LNCaP clone FGC (cell line): ENCODE measurements at regions not wholly inside any gene's neighbourhood (a gene's known extent, or its start where the extent isn't known, plus 50 kb on each side); places are given as distances from the start of the nearest gene placed in this dataset.
A peak's percentile ranks its signal among the peaks of the same experiment; 100 is the strongest.
"Not testable (repeated sequence)": the region's sequence is repeated elsewhere in the genome, so short reads cannot be mapped to it uniquely, and the experiment has no call there.

Experiments
- DNase-seq: peaks from one replicate; pipeline ENCODE4 v3.0.0-alpha.2; 2011; ENCODE audit warnings: low read depth
- H3K4me3 ChIP-seq: 2 replicates; pipeline ENCODE4 v1.5.1; 2011; ENCODE audit warnings: mild to moderate bottlenecking, low read depth, low read length, control low read depth
- CTCF ChIP-seq: IDR thresholded peaks from 2 replicates; pipeline ENCODE4 v1.5.1; 2012; ENCODE audit warnings: mild to moderate bottlenecking; ENCODE audit not compliant: control insufficient read depth, insufficient read depth; ENCODE audit errors: extremely low read depth

- not testable (repeated sequence) for DNase-seq, H3K4me3 ChIP-seq
Observed at GRCh38 chr13:52324831-52325230, 81.1 kb downstream of the THSD1 start.

- no peak for TF ChIP-seq CTCF
- no peak for DNase-seq
- no peak overlapping the region for H3K4me3 ChIP-seq
Observed at GRCh38 chr13:52319876-52320275, 86.1 kb downstream of the THSD1 start.

GRCh38 chr13:52309833-52310232, 96.1 kb downstream of the THSD1 start:
- not testable (repeated sequence) for H3K4me3 ChIP-seq, DNase-seq

- not testable (repeated sequence) for H3K4me3 ChIP-seq
Observed at GRCh38 chr13:52306336-52306735, 99.6 kb downstream of the THSD1 start.

GRCh38 chr13:52303098-52303497, 102.9 kb downstream of the THSD1 start:
- DNase-seq, H3K4me3 ChIP-seq: not testable (repeated sequence)

More at GRCh38 chr13:52306336-52306735, 99.6 kb downstream of the THSD1 start:
- DNase-seq = not testable (repeated sequence)

- H3K4me3 ChIP-seq, DNase-seq: not testable (repeated sequence)
Observed at GRCh38 chr13:52302688-52303087, 103.3 kb downstream of the THSD1 start.

- not testable (repeated sequence) for DNase-seq, H3K4me3 ChIP-seq
Observed at GRCh38 chr13:52301810-52302400, 104.1 kb downstream of the THSD1 start.

GRCh38 chr13:52298079-52298661, 107.8 kb downstream of the THSD1 start:
- H3K4me3 ChIP-seq, DNase-seq: not testable (repeated sequence)

GRCh38 chr13:52288891-52289290, 117.1 kb downstream of the THSD1 start:
- not testable (repeated sequence) for H3K4me3 ChIP-seq, DNase-seq

GRCh38 chr13:52281387-52281786, 122.0 kb upstream of the NEK3 start:
- DNase-seq, H3K4me3 ChIP-seq: not testable (repeated sequence)

- DNase-seq, H3K4me3 ChIP-seq: not testable (repeated sequence)
Observed at GRCh38 chr13:52279408-52279807, 120.0 kb upstream of the NEK3 start.

GRCh38 chr13:52254299-52254698, 94.9 kb upstream of the NEK3 start:
- DNase-seq, H3K4me3 ChIP-seq: not testable (repeated sequence)

GRCh38 chr13:52240752-52241151, 81.4 kb upstream of the NEK3 start:
- H3K4me3 ChIP-seq, DNase-seq: not testable (repeated sequence)

- peak; percentile 61 for DNase-seq
- H3K4me3 ChIP-seq = not testable (repeated sequence)
- TF ChIP-seq CTCF = peak; percentile 56
Observed at GRCh38 chr13:52235900-52236595, 76.7 kb upstream of the NEK3 start.

GRCh38 chr13:52234928-52235327, 75.5 kb upstream of the NEK3 start:
- H3K4me3 ChIP-seq, DNase-seq: not testable (repeated sequence)

- H3K4me3 ChIP-seq, DNase-seq: not testable (repeated sequence)
Observed at GRCh38 chr13:52223063-52223462, 63.7 kb upstream of the NEK3 start.

GRCh38 chr13:52213920-52214319, 54.5 kb upstream of the NEK3 start:
- not testable (repeated sequence) for DNase-seq, H3K4me3 ChIP-seq
